HCT116 (cell line): ENCODE measurements at regions not wholly inside any gene's neighbourhood (a gene's known extent, or its start where the extent isn't known, plus 50 kb on each side); places are given as distances from the start of the nearest gene placed in this dataset.

ENCODE experiments used
- ATAC-seq: fragments of 200-7000 bp; cut with Tn5 transposase; 2 replicates; pipeline ENCODE4 v1.9.1; 2020; ENCODE audit warnings: mild to moderate bottlenecking, moderate library complexity
- BruUV-seq: library from RNA; stranded (reverse); fragments of 400-500 nt; replicated peaks from 2 replicates; lab custom pipeline; 2021; lab: Mats Ljungman, UMichigan
- CTCF ChIA-PET: fragments of 300-600 bp; sonication (Branson Sonifier 250); formaldehyde crosslinking; loops from one replicate; lab custom pipeline; 2021; ENCODE audit warnings: antibody characterized with exemption; lab: Charles Lee
- POLR2A ChIA-PET: fragments of 300-600, 350-600 bp; sonication (Branson Sonifier 250); formaldehyde crosslinking; loops from one replicate; lab custom pipeline; 2021; ENCODE audit warnings: antibody characterized with exemption; lab: Charles Lee
- RAD21 ChIA-PET, 2 experiments: fragments of 300-600 bp; sonication (Branson Sonifier 250); formaldehyde crosslinking; loops; one replicate each; lab custom pipeline; 2023; ENCODE audit warnings: low total read pairs in 2 of 2; ENCODE audit not compliant: uncharacterized antibody in 2 of 2, unreplicated experiment in 2 of 2, low non-redundant PET in 1 of 2; lab: Charles Lee
- DNase-seq: peaks from one replicate; pipeline ENCODE4 v3.0.0-alpha.2; 2010; ENCODE audit warnings: low read depth, low spot score
- H2AFZ ChIP-seq: fragments of 200-600 bp; shearing (Covaris generic), sonication (generic); 2 replicates; pipeline ENCODE4 v1.6.1; 2017; ENCODE audit warnings: low read depth, mixed run types, mixed read lengths, antibody characterized with exemption, low read length; ENCODE audit not compliant: poor library complexity, severe bottlenecking
- H3K27ac ChIP-seq: 2 replicates; pipeline ENCODE4 v1.5.1; 2012; ENCODE audit warnings: low read depth, low read length
- H3K27me3 ChIP-seq: fragments of 200-600 bp; sonication (generic); 2 replicates; pipeline ENCODE4 v1.6.1; 2016; ENCODE audit warnings: mixed run types, low read length, mixed read lengths; ENCODE audit not compliant: insufficient read depth
- H3K36me3 ChIP-seq, 2 experiments: fragments of 200-500 bp in 1 of 2; fragments of 200-600 bp in 1 of 2; sonication (Bioruptor generic) in 1 of 2; sonication (generic) in 1 of 2; 2 replicates each; pipeline versions ENCODE4 v1.5.1 to v1.6.1; 2014 to 2016; ENCODE audit warnings: low read length in 2 of 2, inconsistent platforms in 1 of 2, mixed read lengths in 1 of 2, mixed run types in 1 of 2; ENCODE audit not compliant: insufficient read depth in 2 of 2, control insufficient read depth in 1 of 2
- H3K4me1 ChIP-seq, 2 experiments: fragments of 200-600 bp in 1 of 2; sonication (generic) in 1 of 2; 2 replicates each; pipeline versions ENCODE4 v1.5.1 to v1.6.1; 2012 to 2017; ENCODE audit warnings: low read length in 2 of 2, inconsistent platforms in 1 of 2, mild to moderate bottlenecking in 1 of 2, mixed read lengths in 1 of 2, mixed run types in 1 of 2, moderate library complexity in 1 of 2; ENCODE audit not compliant: insufficient read depth in 2 of 2, control insufficient read depth in 1 of 2
- H3K4me2 ChIP-seq: fragments of 200-600 bp; sonication (generic); 2 replicates; pipeline ENCODE4 v1.6.1; 2017; ENCODE audit warnings: mixed run types, low read length, mixed read lengths
- H3K4me3 ChIP-seq, 2 experiments: fragments of 200-600 bp in 1 of 2; sonication (generic) in 1 of 2; replicated peaks in 1 of 2; 2 replicates each; pipeline ENCODE4 v1.5.1; 2011 to 2016; ENCODE audit warnings: low read length in 2 of 2, control low read depth in 1 of 2, low read depth in 1 of 2, mild to moderate bottlenecking in 1 of 2, mixed read lengths in 1 of 2, mixed run types in 1 of 2
- H3K79me2 ChIP-seq: fragments of 200-600 bp; sonication (generic); 2 replicates; pipeline ENCODE4 v1.6.1; 2017; ENCODE audit warnings: mild to moderate bottlenecking, mixed run types, low read length, moderate library complexity, mixed read lengths; ENCODE audit not compliant: insufficient read depth
- H3K9ac ChIP-seq: fragments of 200-600 bp; sonication (generic); 2 replicates; pipeline ENCODE4 v1.6.1; 2016; ENCODE audit warnings: low read length, mixed read lengths
- H3K9me2 ChIP-seq: fragments of 200-600 bp; sonication (generic), shearing (Covaris generic); 2 replicates; pipeline ENCODE4 v1.6.1; 2017; ENCODE audit warnings: mixed run types, mild to moderate bottlenecking, moderate library complexity; ENCODE audit not compliant: insufficient read depth
- H3K9me3 ChIP-seq, 2 experiments: fragments of 200-500 bp in 1 of 2; fragments of 200-600 bp in 1 of 2; sonication (Bioruptor generic) in 1 of 2; sonication (generic) in 1 of 2; 2 replicates each; pipeline ENCODE4 v1.6.1; 2014 to 2017; ENCODE audit warnings: low read length in 2 of 2, mixed read lengths in 2 of 2, inconsistent platforms in 1 of 2, low read depth in 1 of 2, mild to moderate bottlenecking in 1 of 2, mixed run types in 1 of 2, moderate library complexity in 1 of 2; ENCODE audit not compliant: control insufficient read depth in 1 of 2, insufficient read depth in 1 of 2
- H4K20me1 ChIP-seq: fragments of 200-600 bp; sonication (generic), shearing (Covaris generic); 2 replicates; pipeline ENCODE4 v1.6.1; 2017; ENCODE audit warnings: mixed run types, mild to moderate bottlenecking, moderate library complexity; ENCODE audit not compliant: insufficient read depth
- CTCF ChIP-seq, 3 experiments: fragments of 200-600 bp in 1 of 3; sonication (generic) in 1 of 3; IDR thresholded peaks in 2 of 3; conservative IDR thresholded peaks in 1 of 3; 2 replicates each; pipeline ENCODE4 v1.5.1; 2012 to 2017; ENCODE audit warnings: low read depth in 2 of 3, low read length in 2 of 3, antibody characterized with exemption in 1 of 3, borderline replicate concordance in 1 of 3, control low read depth in 1 of 3, mild to moderate bottlenecking in 1 of 3, mixed read lengths in 1 of 3, mixed run types in 1 of 3, moderate library complexity in 1 of 3; ENCODE audit not compliant: insufficient read depth in 1 of 3
- ELF1 ChIP-seq: IDR thresholded peaks from 2 replicates; pipeline ENCODE4 v1.6.1; 2012; ENCODE audit warnings: low read depth, borderline replicate concordance
- MAX ChIP-seq: IDR thresholded peaks from 2 replicates; pipeline ENCODE4 v1.6.1; 2012
- RAD21 ChIP-seq: IDR thresholded peaks from 2 replicates; pipeline ENCODE4 v1.6.1; 2012; ENCODE audit warnings: low read depth, mild to moderate bottlenecking
- YY1 ChIP-seq: IDR thresholded peaks from 2 replicates; pipeline ENCODE4 v1.6.1; 2011; ENCODE audit warnings: low read length, low read depth, moderate library complexity, mild to moderate bottlenecking; ENCODE audit not compliant: insufficient replicate concordance; ENCODE audit errors: extremely low read depth
- ZBTB33 ChIP-seq: IDR thresholded peaks from 2 replicates; pipeline ENCODE4 v1.6.1; 2011; ENCODE audit warnings: mild to moderate bottlenecking, low read length, moderate library complexity; ENCODE audit not compliant: insufficient replicate concordance; ENCODE audit errors: extremely low read depth
- ZNF274 ChIP-seq: fragments of 200-500 bp; sonication (Bioruptor generic); IDR thresholded peaks from 2 replicates; pipeline ENCODE4 v1.6.1; 2014; ENCODE audit warnings: mild to moderate bottlenecking, low read depth, low read length, inconsistent platforms
- intact Hi-C: fragments of 100-400 bp; cut with micrococcal nuclease; formaldehyde crosslinking; loops from 2 replicates; pipeline ENCODE4 v1.10.0; 2022

DNA sequence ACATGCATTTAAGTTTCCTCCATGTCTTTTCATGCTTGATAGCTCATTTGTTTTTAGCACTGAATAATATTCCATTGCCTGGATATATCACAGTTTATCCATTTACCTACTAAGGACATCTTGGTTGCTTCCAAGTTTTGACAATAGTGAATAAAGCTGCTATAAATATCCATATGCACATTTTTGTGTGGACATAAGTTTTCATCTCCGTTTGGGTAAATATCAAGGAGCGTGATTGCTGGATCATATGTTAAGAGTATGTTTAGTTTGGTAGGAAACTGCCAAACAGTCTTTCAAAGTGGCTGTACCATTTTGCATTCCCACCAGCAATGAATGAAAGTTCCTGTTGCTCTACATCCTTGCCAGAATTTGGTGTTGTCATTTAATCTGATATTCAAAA lies 172.5 kb downstream of the DHX15 start:
- no peak for TF ChIP-seq RAD21
- no peak for TF ChIP-seq ZBTB33
- no peak for TF ChIP-seq ZNF274
- TF ChIP-seq MAX = no peak
- no peak for TF ChIP-seq YY1
- TF ChIP-seq ELF1 = no peak
- TF ChIP-seq CTCF (IDR thresholded peaks at IDR 0.05 in 2 of 3, conservative IDR thresholded peaks at IDR 0.05 in 1 of 3; ENCODE audit: borderline replicate concordance in 1 of 3, insufficient read depth in 1 of 3, low read depth in 2 of 3, low read length in 2 of 3) = no peak
- TF ChIP-seq, all 23 proteins: peak for 0
- Histone ChIP-seq H3K79me2 (no peaks in the 10 kb centered on the region), H3K4me1 (no peaks in the 10 kb centered on the region), H3K36me3 (no peaks in the 10 kb centered on the region), H3K9ac (no peak overlapping the region), H4K20me1 (no peaks in the 10 kb centered on the region), H3K9me2 (no peaks in the 10 kb centered on the region), H3K9me3 (no peaks in the 10 kb centered on the region), H3K4me2 (no peak overlapping the region), H3K4me3 (no peak overlapping the region), H3K27me3 (peaks cover 3% of the 10 kb centered on the region; the same call in 1 of the 2 replicates), H3K27ac (no peak overlapping the region), H2AFZ (no peak overlapping the region)
- ChIA-PET CTCF (no interaction called here), POLR2A (no interaction called here), RAD21 (no interaction called here)
- DNase-seq (no peak), ATAC-seq (no peak)
- intact Hi-C loops = no loop called here
- no TSS peak for BruUV-seq
